Panc1 (cell line): ENCODE measurements at regions not wholly inside any gene's neighbourhood (a gene's known extent, or its start where the extent isn't known, plus 50 kb on each side); places are given as distances from the start of the nearest gene placed in this dataset.

ENCODE experiments used
- ATAC-seq: fragments of 200-7000 bp; cut with Tn5 transposase; 2 replicates; pipeline ENCODE4 v1.9.1; 2020; ENCODE audit warnings: mild to moderate bottlenecking, moderate library complexity
- BruUV-seq: library from RNA; stranded (reverse); fragments of 400-500 nt; replicated peaks from 2 replicates; lab custom pipeline; 2021; lab: Mats Ljungman, UMichigan
- CTCF ChIA-PET: fragments of 300-600 bp; sonication (Branson Sonifier 250); formaldehyde crosslinking; loops from one replicate; lab custom pipeline; 2022; ENCODE audit warnings: antibody characterized with exemption; lab: Charles Lee
- POLR2A ChIA-PET: fragments of 300-600 bp; sonication (Branson Sonifier 250); formaldehyde crosslinking; loops from one replicate; lab custom pipeline; 2022; ENCODE audit warnings: antibody characterized with exemption; lab: Charles Lee
- DNase-seq: peaks from one replicate; pipeline ENCODE4 v3.0.0-alpha.2; 2010; ENCODE audit warnings: low read depth, low spot score
- H3K27ac ChIP-seq: 2 replicates; pipeline ENCODE4 v1.5.1; 2011; ENCODE audit warnings: mild to moderate bottlenecking, low read length, inconsistent platforms
- H3K27me3 ChIP-seq: fragments of 200-500 bp; sonication (Bioruptor generic); 2 replicates; pipeline ENCODE4 v1.6.0; 2014; ENCODE audit warnings: low read length, inconsistent platforms; ENCODE audit not compliant: control insufficient read depth, insufficient read depth
- H3K36me3 ChIP-seq: fragments of 200-500 bp; sonication (Bioruptor generic); 2 replicates; pipeline ENCODE4 v1.5.1; 2014; ENCODE audit warnings: inconsistent platforms, mild to moderate bottlenecking, low read length, moderate library complexity; ENCODE audit not compliant: control insufficient read depth, insufficient read depth
- H3K4me1 ChIP-seq: 2 replicates; pipeline ENCODE4 v1.5.1; 2011; ENCODE audit warnings: inconsistent platforms, mild to moderate bottlenecking, low read length, moderate library complexity; ENCODE audit not compliant: control insufficient read depth, insufficient read depth
- H3K4me3 ChIP-seq, 2 experiments: 2 replicates each; pipeline ENCODE4 v1.5.1; 2011 to 2012; ENCODE audit warnings: low read depth in 2 of 2, low read length in 2 of 2, mild to moderate bottlenecking in 2 of 2, inconsistent platforms in 1 of 2, moderate library complexity in 1 of 2
- H3K9me3 ChIP-seq: fragments of 200-500 bp; sonication (Bioruptor generic); 2 replicates; pipeline ENCODE4 v1.5.1; 2014; ENCODE audit warnings: low read depth, mild to moderate bottlenecking, inconsistent platforms, low read length, moderate library complexity; ENCODE audit not compliant: control insufficient read depth, insufficient read depth
- CTCF ChIP-seq: fragments of 450-650 bp; IDR thresholded peaks from 2 replicates; pipeline ENCODE4 v1.5.1; 2017; ENCODE audit warnings: mild to moderate bottlenecking
- POLR2AphosphoS5 ChIP-seq: IDR thresholded peaks from 2 replicates; pipeline ENCODE4 v1.6.1; 2012; ENCODE audit warnings: mild to moderate bottlenecking, low read depth, low read length, moderate library complexity
- REST ChIP-seq, 2 experiments: IDR thresholded peaks; 2 replicates each; pipeline ENCODE4 v1.6.1; 2011 to 2012; ENCODE audit warnings: low read depth in 2 of 2, control low read depth in 1 of 2, low read length in 1 of 2, mild to moderate bottlenecking in 1 of 2, moderate library complexity in 1 of 2; ENCODE audit not compliant: insufficient read depth in 1 of 2
- SIN3A ChIP-seq: IDR thresholded peaks from 2 replicates; pipeline ENCODE4 v1.6.1; 2012; ENCODE audit warnings: low read depth, mild to moderate bottlenecking, low read length, moderate library complexity, borderline replicate concordance; ENCODE audit not compliant: insufficient read depth
- TCF7L2 ChIP-seq: IDR thresholded peaks from 2 replicates; pipeline ENCODE4 v1.6.1; 2011; ENCODE audit warnings: mild to moderate bottlenecking, low read depth, low read length, inconsistent platforms
- in situ Hi-C: cut with HindIII; loops from 2 replicates; pipeline ENCODE4 v1.10.0; 2016; ENCODE audit warnings: low sequenced_read_pairs, low pct_unique_long_range_greater_than_20kb
- intact Hi-C: fragments of 100-400 bp; cut with micrococcal nuclease; formaldehyde crosslinking; loops from one replicate; pipeline ENCODE4 v1.10.0; 2022; ENCODE audit not compliant: unreplicated experiment

GRCh38 chr14:106788534-106788933, 1262.2 kb downstream of the TMEM121 start:
- intact Hi-C loops (no loop called here), in situ Hi-C loops (no loop called here)
- TF ChIP-seq TCF7L2 (no peak), CTCF (no peak), SIN3A (no peak), REST (IDR thresholded peaks at IDR 0.05; ENCODE audit: insufficient read depth in 1 of 2, low read depth in 2 of 2, low read length in 1 of 2) (no peak), POLR2AphosphoS5 (no peak)
- H3K27ac ChIP-seq: no peak overlapping the region
- H3K4me1 ChIP-seq: no peaks in the 10 kb centered on the region
- no peaks in the 10 kb centered on the region for H3K27me3 ChIP-seq
- no peaks in the 10 kb centered on the region for H3K36me3 ChIP-seq
- BruUV-seq: no TSS peak
- ChIA-PET CTCF (interaction anchor here (0.7 kb wide), 1 partner anchor 498 kb away, joined by 3 read pairs; no protein-coding TSS in a partner anchor), POLR2A (no interaction called here)
- ATAC-seq (no peak), DNase-seq (no peak)
- H3K9me3 ChIP-seq: no peaks in the 10 kb centered on the region
- H3K4me3 ChIP-seq: no peak overlapping the region

- TF ChIP-seq TCF7L2 (no peak), SIN3A (no peak), CTCF (no peak), POLR2AphosphoS5 (no peak), REST (IDR thresholded peaks at IDR 0.05; ENCODE audit: insufficient read depth in 1 of 2, low read depth in 2 of 2, low read length in 1 of 2) (no peak)
- H3K9me3 ChIP-seq: no peaks in the 10 kb centered on the region
- no peaks in the 10 kb centered on the region for H3K36me3 ChIP-seq
- H3K4me3 ChIP-seq: no peak overlapping the region
- DNase-seq (no peak), ATAC-seq (no peak)
- H3K27me3 ChIP-seq: no peaks in the 10 kb centered on the region
- ChIA-PET CTCF (no interaction called here), POLR2A (no interaction called here)
- no peak overlapping the region for H3K27ac ChIP-seq
- H3K4me1 ChIP-seq: no peaks in the 10 kb centered on the region
- no TSS peak for BruUV-seq
- intact Hi-C loops: no loop called here
- in situ Hi-C loops: no loop called here
Observed at GRCh38 chr14:106789318-106789717, 1262.9 kb downstream of the TMEM121 start.
